Liver (tissue), 3 donors: ENCODE measurements at regions not wholly inside any gene's neighbourhood (a gene's known extent, or its start where the extent isn't known, plus 50 kb on each side); places are given as distances from the start of the nearest gene placed in this dataset.

ENCODE experiments used
- CTCF ChIP-seq: fragments of 150-350 bp; IDR thresholded peaks from 2 replicates; pipeline ENCODE4 v1.5.1; 2017; ENCODE audit warnings: improper control_type of control experiment, low read depth, low read length; ENCODE audit not compliant: missing input control
- FOXA1 ChIP-seq: IDR thresholded peaks from 2 replicates; pipeline ENCODE4 v1.6.1; 2016; ENCODE audit warnings: antibody characterized with exemption
- GABPA ChIP-seq, 2 donors: IDR thresholded peaks in 1 of 2; conservative IDR thresholded peaks in 1 of 2; 2 replicates each; pipeline ENCODE4 v1.6.1; 2016; ENCODE audit warnings: antibody characterized with exemption in 2 of 2, mild to moderate bottlenecking in 1 of 2, moderate library complexity in 1 of 2
- HNF4A ChIP-seq, 2 donors: conservative IDR thresholded peaks; 2 replicates each; pipeline ENCODE4 v1.6.1; 2016; ENCODE audit warnings: antibody characterized with exemption in 2 of 2, mild to moderate bottlenecking in 2 of 2
- JUND ChIP-seq, 2 donors: IDR thresholded peaks; 2 replicates each; pipeline ENCODE4 v1.6.1; 2016; ENCODE audit warnings: antibody characterized with exemption in 2 of 2
- REST ChIP-seq: IDR thresholded peaks from 2 replicates; pipeline ENCODE4 v1.6.1; 2016; ENCODE audit warnings: antibody characterized with exemption, mild to moderate bottlenecking
- TAF1 ChIP-seq: conservative IDR thresholded peaks from 2 replicates; pipeline ENCODE4 v1.6.1; 2016; ENCODE audit warnings: antibody characterized with exemption, mild to moderate bottlenecking
- TF ChIP-seq, protein P1 (sequence below): IDR thresholded peaks from 2 replicates; pipeline ENCODE4 v1.6.1; 2016; ENCODE audit warnings: antibody characterized with exemption
- TF ChIP-seq, protein P2 (sequence below): IDR thresholded peaks from 2 replicates; pipeline ENCODE4 v1.6.1; 2016; ENCODE audit warnings: antibody characterized with exemption
- donor health status: healthy.
- donor health status: healthy.

- TF ChIP-seq TAF1 (no peak), FOXA1 (no peak), CTCF (no peak), HNF4A (conservative IDR thresholded peaks at IDR 0.05) (no peak), JUND (IDR thresholded peaks at IDR 0.05) (no peak), GABPA (IDR thresholded peaks at IDR 0.05 in 1 of 2, conservative IDR thresholded peaks at IDR 0.05 in 1 of 2) (no peak), REST (no peak)
- TF ChIP-seq, protein P1, sequence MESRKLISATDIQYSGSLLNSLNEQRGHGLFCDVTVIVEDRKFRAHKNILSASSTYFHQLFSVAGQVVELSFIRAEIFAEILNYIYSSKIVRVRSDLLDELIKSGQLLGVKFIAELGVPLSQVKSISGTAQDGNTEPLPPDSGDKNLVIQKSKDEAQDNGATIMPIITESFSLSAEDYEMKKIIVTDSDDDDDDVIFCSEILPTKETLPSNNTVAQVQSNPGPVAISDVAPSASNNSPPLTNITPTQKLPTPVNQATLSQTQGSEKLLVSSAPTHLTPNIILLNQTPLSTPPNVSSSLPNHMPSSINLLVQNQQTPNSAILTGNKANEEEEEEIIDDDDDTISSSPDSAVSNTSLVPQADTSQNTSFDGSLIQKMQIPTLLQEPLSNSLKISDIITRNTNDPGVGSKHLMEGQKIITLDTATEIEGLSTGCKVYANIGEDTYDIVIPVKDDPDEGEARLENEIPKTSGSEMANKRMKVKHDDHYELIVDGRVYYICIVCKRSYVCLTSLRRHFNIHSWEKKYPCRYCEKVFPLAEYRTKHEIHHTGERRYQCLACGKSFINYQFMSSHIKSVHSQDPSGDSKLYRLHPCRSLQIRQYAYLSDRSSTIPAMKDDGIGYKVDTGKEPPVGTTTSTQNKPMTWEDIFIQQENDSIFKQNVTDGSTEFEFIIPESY = no peak
- TF ChIP-seq, protein P2, sequence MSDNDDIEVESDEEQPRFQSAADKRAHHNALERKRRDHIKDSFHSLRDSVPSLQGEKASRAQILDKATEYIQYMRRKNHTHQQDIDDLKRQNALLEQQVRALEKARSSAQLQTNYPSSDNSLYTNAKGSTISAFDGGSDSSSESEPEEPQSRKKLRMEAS = no peak
Measured at GRCh38 chr14:84782902-84783301, 747.0 kb upstream of the FLRT2 start.
